ENCODE measurements at regions not wholly inside any gene's neighbourhood (a gene's known extent, or its start where the extent isn't known, plus 50 kb on each side); places are given as distances from the start of the nearest gene placed in this dataset.

DNA sequence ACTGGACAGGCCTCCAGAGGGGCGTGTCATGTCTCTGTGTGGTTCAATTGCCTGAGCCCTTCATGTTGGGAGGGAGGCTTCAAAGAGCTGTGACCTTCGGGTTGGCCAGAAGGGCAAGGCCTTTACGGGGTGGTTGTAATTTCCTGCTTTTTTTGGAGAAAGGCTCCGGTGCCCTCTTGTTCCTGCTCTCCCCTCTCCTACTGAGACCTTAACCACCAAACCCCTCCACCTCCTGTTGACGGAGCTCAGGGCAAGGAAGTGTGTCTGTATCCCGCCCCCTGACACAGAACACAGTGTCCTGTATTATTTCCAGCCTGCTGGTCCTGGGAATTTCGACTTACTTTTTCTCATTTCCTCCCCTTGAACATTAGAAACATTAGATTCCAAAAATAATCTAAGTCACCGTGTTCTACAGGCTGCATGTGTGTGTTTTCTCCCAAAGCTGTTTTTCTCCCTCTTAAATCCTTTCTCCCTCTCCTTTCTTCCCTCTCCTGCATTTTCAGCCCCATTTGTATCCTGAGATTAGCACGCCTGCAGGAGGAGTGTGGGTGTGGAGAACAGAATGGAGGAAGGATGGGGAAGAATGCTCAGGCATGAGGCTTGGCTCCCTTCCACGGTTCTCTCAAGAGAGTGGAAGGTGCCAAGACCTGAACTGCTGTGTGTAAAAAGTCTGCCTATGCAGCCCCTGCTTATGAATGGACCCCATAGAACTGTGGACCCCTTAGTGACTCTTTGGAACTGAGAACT lies 285.4 kb upstream of the ROPN1 start:
- DNase-seq (ENCODE audit: low spot score) = no peak

DNA sequence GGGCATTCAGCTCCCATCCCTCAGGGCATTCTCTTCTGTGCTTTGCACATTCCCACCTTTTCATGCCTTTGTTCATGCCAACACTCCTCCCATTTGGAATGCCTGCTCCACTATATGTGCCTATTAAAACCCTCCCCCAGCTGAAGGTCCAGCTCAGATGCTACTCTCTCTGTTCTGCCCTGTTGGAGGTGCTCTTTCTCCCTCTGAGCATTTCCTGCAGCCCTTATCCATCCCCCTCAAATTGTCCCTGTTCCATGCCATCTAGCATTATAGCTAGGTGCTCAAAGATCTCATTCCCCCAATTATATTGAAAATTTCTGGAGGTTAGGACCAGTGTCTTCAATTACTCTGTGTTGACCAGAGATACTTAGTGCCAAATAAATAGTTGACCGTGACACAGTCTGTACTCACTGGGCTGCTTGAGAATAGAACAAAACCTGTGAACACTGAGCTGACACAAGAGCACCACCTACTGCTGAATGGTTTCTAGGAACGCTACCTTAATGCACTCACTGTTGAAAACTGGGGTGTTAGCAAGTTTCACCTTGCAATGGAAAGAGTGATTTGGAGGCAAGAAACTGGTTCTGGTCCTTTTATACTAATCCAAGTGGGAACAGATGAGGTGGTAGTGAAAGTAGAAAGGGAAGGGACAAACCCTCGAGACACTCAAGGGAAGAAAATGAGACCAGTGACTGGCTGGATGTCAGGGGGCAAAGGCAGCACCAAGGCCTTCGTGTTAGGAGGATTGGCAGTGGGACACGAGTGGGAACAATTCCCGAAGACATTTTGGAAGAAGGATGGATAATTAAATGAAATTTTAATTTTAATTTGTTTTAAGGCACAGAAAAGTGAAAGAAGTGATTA lies 289.8 kb upstream of the ROPN1 start:
- no peak for DNase-seq (ENCODE audit: low spot score)

DNA sequence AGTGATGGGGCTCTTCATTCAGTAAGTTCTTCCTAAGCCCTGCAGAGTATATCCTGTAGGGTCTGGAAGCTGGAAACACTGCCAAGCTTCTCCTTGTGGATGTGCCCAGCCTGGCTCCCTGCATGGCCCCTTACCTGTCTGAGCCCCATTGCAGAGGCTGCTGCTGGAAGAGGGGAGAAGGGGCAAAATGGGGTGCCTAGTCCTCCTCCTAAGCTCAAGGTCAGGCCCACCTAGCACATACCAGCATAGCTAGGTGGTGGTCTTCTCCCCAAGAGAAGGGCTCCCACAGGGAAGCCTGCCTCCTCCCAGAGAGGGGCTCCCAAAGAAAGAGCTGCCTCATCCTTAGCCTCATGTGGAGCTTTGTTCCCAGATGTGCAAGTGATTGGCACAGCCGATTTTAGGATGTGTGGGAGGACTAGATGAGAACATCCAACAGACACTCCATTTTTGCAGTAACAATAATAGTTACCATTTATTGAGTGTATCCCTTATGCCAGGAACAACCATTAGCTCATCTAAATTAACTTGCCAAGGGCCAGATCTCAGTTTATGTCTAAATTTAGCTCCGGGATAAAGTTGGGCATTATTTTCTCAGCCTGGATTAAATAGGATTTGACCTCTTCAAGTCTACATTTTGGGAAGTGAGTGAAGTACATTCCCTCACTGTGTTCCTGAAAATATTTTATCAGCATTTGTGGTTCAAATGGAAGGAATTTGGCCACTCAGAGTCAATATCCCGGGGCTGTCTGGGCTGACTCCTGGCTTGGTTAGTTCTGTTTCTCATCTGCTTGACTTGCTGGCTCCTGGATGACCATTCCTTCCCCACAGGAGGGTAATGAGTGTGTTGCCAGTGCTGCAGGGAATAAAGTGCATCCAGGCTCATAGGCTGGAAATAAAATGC lies 291.1 kb upstream of the ROPN1 start:
- no peak for DNase-seq (ENCODE audit: low spot score)

DNA sequence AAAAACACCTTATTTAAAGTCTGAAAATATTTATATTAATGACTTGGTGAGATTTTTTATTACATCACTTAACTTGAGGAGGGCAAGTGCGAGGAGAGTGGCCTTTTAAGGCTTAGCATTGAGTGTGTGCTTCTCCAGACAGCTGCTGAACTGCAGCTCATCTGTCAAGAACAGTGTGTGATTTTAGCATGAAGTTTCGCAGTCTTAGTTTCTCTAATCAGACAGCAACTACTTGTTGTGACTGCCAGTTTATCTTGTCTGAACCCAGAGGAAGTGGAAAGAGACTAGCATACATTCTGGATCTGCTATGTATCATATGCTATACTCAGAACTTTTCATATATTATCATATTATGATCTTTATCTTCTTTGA lies 291.7 kb upstream of the ROPN1 start:
- DNase-seq (ENCODE audit: low spot score) = no peak

DNA sequence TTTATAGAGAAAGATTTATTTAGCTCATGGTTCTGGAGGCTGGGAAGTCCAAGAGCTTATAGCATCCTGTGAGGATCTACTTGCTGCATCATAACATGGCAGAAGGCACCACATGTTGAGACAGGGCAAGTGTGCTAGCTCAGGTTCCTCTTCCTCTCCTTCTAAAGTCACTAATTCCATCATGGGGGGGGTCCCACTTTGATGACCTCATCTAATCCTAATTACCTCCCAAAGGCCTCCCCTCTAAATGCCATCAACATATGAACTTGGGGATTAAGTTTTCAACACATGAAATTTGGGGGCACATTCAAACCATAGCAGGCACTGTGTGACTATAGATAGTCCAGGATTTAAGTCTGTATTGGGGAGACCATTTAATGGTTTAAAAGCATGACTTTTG lies 297.1 kb upstream of the ROPN1 start:
- no peak for DNase-seq (ENCODE audit: low spot score)

DNA sequence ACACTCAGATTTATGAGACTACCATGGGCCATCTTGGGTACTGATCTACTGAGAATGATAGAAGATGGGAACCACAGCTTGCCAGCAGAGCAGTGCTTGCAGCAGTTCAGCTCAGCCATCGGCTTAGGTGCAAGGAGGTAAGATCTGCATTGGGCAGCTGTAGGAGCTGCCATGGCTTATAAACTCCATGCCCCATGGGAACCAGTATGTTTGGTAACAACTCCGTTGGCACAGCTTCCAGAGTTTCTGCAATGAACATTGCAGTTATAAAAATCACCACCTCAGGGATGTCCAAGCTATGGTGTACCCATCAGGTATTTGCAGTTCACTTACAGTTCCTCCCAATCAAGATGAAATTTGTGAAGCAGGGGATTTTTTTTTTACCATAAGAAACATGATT lies 299.1 kb upstream of the ROPN1 start:
- DNase-seq (ENCODE audit: low spot score) = no peak

DNA sequence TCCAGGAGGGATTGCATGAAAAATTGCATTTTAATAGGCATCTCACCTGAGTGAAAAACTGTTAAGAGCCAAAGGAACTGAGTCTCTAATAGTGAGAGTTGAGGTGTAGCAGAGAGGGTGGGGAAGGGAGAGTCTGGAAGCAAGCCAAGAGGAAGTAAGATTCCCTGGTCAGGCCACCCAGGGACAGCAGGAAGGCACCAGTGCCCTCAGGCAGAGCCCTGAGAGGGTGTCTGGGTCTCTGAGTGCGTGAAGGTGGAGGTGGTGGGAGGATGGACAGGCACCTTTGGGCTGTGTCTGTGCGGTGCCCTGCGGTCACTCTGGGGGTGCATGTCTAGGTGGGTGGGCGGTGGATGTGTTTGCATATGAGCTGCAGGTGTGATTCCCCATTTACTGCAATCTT lies 300.4 kb upstream of the ROPN1 start:
- no peak for DNase-seq (ENCODE audit: low spot score)

DNA sequence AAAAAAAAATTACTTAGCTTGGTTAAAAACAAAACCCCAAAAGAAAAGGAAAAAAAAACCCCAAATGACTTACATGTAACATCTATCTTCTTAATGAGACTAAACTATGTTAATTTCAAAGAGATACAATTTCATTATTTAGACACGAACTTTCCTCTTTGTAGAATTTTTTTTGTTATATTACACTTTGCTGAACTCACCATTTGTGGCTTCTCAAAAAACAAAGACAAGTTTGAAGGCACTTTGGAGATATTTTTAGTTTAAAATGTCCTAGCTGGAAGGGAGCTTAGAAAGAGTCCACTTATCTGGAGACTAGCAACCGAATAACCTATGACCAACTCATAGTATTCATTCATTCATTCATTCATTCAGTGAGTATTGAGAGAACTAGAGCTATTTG lies 301.7 kb upstream of the ROPN1 start:
- DNase-seq (ENCODE audit: low spot score) = no peak

DNA sequence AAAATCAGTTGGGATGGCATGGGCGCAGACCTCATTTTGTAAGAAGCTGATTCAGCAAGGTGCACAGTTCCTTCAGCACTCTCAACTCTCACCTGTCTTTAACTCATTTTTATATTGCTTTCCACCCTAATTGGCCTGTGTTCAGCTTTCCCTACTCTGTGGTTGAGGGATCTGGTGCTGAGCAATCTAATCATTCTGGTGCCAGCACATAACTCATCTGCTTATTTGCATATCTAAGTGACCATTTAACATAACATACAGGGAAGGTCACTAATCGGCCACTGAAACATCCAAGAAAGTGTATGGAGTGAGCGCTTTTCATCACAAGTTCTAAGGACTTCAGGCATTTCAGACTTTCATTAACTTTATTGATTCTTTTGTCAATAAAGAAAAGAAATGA lies 303.4 kb upstream of the ROPN1 start:
- DNase-seq (ENCODE audit: low spot score) = no peak

DNA sequence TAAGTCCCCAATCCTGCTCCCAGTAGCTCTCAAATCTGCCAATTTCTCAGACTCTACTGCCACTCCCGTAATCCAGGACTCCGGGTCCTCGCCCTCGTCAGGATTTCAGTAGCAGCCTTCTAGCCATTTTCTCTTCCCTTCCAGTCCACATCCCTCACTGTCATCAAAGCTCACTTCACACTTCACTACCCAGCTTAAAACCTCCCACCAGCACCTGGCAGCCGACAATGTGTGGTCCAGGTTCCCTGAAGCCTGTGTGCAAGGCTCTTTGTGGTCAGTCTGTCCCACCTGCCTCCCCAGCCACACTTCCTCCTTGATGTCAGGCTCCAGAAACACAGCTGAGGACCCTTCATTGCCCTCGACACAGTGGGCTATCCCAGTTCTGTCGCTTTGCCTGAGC lies 304.5 kb upstream of the ROPN1 start:
- DNase-seq (ENCODE audit: low spot score) = no peak

DNA sequence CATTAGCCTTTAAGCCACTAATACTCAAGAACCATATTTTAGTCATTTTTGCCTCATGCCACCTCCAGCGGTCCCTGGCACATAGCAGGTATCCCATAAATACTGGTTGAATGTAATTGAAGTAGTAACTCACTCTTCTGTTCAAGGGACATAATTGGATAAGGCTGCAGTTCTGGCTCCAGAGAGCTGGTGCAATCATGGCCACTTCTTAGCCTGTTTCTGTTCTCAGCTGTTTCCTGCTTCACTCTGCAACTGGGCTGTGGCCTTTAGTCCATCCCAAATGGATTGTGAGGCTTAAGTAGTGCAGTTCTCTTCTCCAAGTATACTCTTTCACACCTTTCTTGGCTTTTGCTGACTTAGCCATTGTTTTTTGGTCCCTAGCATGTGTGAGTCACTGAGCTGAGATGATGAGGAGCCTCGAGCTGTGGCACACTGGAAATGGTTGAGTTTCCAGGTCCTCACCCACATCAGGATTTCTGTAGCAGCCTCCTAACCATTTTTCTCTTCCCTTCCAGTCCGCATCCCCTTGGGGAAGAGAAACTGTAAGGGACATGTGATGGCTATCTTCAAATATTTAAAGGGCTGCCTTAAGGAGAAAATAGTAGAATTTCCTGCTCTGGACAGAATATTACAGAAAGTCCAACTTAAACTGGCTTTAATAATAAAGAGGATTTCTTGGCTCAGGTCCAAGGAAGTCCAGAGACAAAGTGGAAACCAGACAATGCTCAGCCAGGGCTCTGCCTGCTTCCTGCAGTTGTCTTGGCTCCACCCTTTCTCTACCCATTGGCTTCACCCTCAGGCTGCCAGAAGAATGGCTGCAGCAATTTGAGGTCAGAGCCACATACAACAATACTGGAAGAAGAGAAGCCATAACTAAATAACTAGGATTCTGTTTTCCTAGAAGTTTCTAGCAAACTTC lies 305.4 kb upstream of the ROPN1 start:
- no peak for DNase-seq (ENCODE audit: low spot score)

DNA sequence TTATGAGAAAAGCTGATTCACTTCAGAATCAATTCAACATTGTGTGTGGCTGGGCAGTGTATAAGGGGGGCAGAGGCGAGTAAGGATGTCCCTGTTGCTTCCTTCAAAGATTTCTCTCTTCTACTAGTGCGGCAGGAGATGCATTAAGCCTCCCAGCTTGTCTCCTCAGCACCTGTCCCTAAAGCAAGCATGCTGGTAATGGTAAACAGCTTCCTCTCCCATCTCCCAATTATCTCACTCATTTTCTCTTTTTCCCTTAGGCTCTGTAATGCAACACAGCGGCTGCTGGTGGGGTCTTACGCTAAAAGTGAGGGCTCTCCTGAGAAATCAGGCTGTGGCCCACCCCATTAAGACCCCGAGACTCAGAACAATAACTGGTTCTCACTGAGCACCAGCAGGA lies 306.4 kb upstream of the ROPN1 start:
- no peak for DNase-seq (ENCODE audit: low spot score)

DNA sequence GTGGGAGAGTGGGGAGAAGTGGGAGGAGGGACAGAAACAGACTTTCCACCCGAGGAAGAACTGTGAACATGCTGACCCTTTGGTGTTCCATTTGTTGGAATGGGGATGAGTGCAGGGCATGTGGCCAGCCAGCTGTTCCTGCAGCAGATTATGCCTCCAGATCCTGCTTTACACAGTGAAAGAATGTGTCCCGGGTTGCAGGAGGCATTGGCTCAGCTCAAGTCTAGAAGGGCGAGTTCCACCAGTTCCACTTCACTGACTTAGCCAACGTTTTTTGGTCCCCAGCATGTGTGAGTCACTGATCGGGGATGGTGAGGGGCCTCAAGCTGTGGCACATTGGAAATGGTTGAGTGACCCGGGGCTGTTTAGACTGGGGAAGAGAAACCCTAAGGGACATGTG lies 307.0 kb upstream of the ROPN1 start:
- no peak for DNase-seq (ENCODE audit: low spot score)

DNA sequence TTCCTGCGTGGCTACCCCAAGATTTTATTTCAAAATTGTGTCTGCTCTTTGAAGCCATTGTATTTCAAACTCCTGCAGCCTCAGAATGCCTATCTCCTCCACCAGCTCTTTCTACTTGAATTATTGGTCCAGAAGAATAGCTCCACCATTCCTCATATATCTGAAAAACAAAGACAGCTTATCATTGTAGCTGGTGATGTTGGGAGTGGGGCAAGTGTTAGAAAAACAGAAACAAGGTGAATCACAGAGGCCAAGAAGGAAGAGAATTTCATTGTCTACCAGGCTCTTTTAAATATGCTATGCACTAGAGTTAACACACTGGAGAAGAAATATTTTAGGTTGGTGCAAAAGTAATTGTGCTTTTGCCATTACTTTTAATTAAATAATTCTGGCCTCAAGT lies 307.9 kb upstream of the ROPN1 start:
- no peak for DNase-seq (ENCODE audit: low spot score)

DNA sequence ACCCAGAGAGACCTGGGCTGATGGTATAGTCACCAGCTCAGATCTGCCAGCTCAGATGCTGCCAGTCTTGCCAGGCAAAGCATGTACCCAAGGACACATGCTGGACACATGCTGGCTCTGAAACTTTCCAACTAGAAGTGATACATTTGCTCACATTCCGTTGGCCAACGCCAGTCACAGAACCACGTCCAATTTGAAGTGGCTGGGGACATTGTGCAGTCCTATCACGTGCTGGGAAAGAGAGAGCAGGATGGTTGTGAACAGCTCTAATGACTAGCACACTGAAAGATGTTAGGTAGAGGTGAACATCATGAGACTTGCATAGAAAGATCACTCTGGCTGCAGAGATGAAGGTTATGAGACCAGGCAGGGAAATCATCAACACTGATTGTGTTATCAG lies 308.5 kb upstream of the ROPN1 start:
- DNase-seq (ENCODE audit: low spot score) = no peak

DNA sequence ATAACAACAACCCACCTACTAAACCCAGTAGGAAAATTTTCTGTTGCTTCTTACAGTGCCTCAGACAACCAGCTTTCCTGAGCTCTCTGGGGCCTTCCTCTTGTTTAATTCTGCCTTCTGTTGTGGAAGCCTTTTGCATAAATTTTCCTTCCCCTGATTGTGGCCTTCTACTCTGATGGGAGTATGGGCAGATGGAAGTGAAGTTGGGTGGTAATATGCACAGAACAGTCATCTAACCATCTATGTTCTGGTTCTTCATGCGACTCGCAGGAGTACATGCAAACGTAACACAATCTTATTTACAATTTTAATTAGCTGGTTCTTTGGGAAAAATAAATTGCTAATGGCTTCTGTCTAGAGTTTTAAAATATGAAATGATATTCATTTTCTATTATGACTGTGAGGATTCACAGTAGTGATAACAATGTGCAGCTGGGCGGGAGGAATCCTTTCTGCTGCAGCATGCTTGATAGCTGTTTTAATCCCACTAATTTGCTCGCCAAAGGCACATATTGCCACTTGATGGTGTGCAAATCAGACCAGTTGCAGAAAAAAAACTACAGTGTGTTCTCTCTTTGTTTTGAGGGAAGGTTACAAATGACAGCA lies 311.5 kb upstream of the ROPN1 start:
- no peak for DNase-seq (ENCODE audit: low spot score)

DNA sequence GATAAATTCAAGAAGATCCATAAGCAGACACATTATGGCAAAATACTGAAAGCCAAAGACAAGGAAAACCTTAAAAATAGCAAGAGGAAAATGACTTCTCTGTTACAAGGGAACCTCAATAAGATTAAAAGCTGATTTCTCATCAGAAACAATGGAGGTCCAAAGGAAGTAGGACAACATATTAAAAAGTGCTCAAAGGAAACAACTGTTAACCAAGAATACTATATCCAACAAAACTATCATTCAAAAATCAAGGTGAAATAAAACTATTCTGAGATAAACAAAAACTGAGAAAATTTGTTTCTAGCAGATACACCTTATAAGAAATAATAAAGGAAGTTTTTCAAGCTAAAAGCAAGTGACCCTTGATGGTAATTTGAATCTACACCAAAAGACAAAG lies 314.7 kb upstream of the ROPN1 start:
- no peak for DNase-seq (ENCODE audit: low spot score)

DNA sequence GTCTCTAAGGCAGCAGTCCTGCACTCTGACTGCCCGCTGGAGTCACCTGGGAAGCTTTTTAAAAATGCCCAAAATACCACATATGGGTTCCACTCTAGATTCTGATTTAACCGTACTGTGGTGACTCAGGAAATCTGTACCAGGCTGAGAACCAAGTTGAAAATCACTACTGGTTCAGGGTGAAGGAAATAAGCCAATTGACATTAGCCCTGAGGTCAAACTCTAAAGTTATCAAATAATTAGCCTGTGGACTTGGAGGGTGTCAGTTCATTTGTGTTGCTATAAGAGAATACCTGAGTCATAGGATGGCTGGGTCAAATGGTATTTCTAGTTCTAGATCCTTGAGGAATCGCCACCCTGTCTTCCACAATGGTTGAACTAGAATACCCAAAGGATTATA lies 321.7 kb upstream of the ROPN1 start:
- no peak for DNase-seq (ENCODE audit: low spot score)

DNA sequence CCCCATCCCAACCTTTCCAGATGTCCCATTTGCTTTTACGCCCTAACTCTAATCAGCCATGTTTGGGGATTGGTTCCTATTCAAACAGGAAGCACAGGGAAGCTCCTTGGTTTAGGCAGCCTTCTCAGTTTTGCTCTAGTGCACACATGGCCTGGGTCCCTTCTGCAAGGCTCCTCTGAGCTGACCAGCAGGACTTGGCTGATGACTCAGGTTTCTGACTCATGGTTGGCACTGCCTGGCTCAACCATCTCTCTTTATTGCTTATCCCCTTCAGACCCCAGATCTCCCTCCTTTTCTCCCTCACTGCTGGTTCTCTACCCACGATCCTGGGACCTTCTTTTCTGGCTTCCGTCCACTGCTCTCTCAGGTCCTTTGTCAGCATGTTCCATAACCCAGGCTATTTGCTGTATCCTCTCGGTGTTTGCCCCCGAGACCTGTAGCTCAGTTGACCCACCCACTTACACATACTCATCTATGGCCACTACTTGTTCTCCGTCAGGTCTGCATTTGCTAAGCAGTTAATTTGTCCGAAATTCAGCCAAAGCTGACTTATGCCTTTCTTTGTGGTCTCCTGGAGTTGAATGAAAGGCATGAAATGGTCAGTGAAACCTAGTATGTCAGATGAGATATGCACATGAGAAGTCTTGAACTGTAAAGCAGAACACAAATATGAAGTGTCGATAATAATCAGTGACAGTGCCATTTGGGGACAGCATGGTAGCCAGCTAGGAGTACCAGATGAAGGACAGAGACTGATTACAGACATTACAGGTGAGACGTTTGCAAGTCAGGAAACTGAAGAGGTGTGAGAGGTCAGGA lies 323.5 kb upstream of the ROPN1 start:
- no peak for DNase-seq (ENCODE audit: low spot score)

DNA sequence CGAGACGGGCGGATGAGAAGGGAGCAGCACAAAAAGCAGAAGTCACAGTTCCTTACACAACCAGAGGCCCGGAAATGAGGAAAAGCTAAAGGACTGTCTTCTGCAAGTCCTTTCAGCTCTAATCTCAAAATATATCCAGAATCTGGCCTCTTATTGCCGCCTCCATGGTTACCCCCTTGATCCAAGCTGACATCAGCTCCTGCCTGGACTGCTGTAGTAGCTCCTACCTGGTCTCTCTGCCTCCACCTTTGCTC lies 324.0 kb upstream of the ROPN1 start:
- no peak for DNase-seq (ENCODE audit: low spot score)

DNA sequence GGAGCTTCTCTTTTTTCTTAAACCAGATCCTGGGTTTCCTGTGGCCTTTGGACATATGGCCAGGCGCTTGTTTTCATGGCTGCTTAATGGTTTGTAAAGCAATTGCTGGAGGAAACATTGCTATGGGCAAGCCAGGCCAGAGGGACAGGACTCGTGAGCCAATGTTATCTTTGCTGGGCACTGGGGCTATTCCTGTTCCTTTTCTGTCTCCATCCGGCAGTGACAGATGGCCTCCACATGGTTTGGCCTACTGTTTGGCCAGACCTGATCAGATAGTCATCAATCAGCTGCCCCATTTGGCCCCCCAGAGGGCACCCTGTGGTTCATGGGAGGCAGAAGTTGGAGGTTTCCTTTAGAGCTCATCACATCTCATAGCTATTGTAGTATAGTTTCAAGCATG lies 326.1 kb upstream of the ROPN1 start:
- DNase-seq (ENCODE audit: low spot score) = no peak

All from globus pallidus (tissue), 1 donor.